Effector memory CD8-positive, alpha-beta T cell (primary cell): ENCODE measurements at regions not wholly inside any gene's neighbourhood (a gene's known extent, or its start where the extent isn't known, plus 50 kb on each side); places are given as distances from the start of the nearest gene placed in this dataset.

Source experiments
- ATAC-seq: fragments of 150-1000 bp; cut with Tn5 transposase; replicated peaks from 2 replicates; pipeline ENCODE4 v1.10.0; 2021; ENCODE audit warnings: mild to moderate bottlenecking, moderate library complexity
- DNase-seq, 3 experiments: peaks; one replicate each; pipeline ENCODE4 v3.0.0; 2021
- H3K27ac Mint-ChIP-seq, 2 donors: one replicate each; pipeline ENCODE4 v1.8.0; 2022; ENCODE audit warnings: mild to moderate bottlenecking in 2 of 2, mixed read lengths in 2 of 2, moderate library complexity in 2 of 2
- H3K27me3 Mint-ChIP-seq, 2 donors: one replicate each; pipeline ENCODE4 v1.8.0; 2022; ENCODE audit warnings: mixed read lengths in 2 of 2
- H3K36me3 Mint-ChIP-seq: one replicate; pipeline ENCODE4 v1.8.0; 2022; ENCODE audit warnings: mild to moderate bottlenecking, moderate library complexity, mixed read lengths; ENCODE audit not compliant: insufficient read depth
- H3K4me1 Mint-ChIP-seq, 2 donors: one replicate each; pipeline ENCODE4 v1.8.0; 2022; ENCODE audit warnings: low read depth in 2 of 2, mixed read lengths in 2 of 2
- H3K4me3 Mint-ChIP-seq, 2 donors: one replicate each; pipeline ENCODE4 v1.8.0; 2022; ENCODE audit warnings: mild to moderate bottlenecking in 2 of 2, mixed read lengths in 2 of 2, moderate library complexity in 2 of 2
- H3K9me3 Mint-ChIP-seq, 2 donors: one replicate each; pipeline ENCODE4 v1.8.0; 2022; ENCODE audit warnings: mixed read lengths in 2 of 2

DNA sequence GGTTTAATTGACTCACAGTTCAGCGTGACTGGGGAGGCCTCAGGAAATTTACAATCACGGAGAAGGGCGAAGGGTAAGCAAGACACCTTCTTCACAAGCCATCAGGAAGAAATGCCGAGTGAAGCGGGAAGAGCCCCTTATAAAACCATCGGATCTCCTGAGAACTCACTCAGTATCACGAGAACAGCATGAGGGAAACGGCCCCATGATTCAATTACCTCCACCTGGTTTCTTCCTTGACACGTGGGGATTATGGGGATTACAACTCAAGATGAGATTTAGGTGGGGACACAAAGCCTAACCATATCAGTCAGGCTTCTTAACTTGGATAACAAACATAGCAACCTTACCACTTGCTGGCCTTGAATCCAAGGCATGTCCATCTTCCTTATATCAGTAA, 73.6 kb upstream of the FOXN2 start:
- ATAC-seq = no peak
- DNase-seq = no peak
- no peaks in the 10 kb centered on the region for H3K9me3 Mint-ChIP-seq
- peaks cover 0 to 6% of the 10 kb centered on the region in 2 donors for H3K4me1 Mint-ChIP-seq
- no peaks in the 10 kb centered on the region for H3K27me3 Mint-ChIP-seq
- no peak overlapping the region for H3K4me3 Mint-ChIP-seq
- H3K27ac Mint-ChIP-seq = no peak overlapping the region
- no peaks in the 10 kb centered on the region for H3K36me3 Mint-ChIP-seq

DNA sequence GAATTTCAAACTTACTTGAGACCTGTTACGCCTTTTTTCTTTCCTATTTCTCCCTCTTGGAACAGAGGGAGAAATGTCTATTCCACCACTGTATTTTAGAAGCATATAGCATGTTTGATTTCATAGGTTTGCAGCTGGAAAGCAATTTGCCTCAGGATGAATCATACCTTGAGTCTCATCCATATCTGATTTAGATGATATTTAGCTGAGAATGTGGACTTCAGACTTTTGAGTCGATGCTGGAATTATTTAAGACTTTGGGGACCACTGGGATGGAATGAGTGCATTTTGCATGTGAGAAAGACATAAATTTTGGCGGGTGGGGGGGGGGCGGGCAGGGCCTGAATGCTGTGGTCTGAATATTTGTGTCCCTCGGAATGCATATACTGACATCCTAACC, 67.3 kb upstream of the FOXN2 start:
- ATAC-seq (no peak), DNase-seq (no peak)
- H3K27me3 Mint-ChIP-seq = no peaks in the 10 kb centered on the region
- H3K9me3 Mint-ChIP-seq = no peaks in the 10 kb centered on the region
- H3K4me3 Mint-ChIP-seq = no peak overlapping the region
- H3K27ac Mint-ChIP-seq = no peak overlapping the region
- H3K36me3 Mint-ChIP-seq = peaks cover 2% of the 10 kb centered on the region
- H3K4me1 Mint-ChIP-seq = no peaks in the 10 kb centered on the region

DNA sequence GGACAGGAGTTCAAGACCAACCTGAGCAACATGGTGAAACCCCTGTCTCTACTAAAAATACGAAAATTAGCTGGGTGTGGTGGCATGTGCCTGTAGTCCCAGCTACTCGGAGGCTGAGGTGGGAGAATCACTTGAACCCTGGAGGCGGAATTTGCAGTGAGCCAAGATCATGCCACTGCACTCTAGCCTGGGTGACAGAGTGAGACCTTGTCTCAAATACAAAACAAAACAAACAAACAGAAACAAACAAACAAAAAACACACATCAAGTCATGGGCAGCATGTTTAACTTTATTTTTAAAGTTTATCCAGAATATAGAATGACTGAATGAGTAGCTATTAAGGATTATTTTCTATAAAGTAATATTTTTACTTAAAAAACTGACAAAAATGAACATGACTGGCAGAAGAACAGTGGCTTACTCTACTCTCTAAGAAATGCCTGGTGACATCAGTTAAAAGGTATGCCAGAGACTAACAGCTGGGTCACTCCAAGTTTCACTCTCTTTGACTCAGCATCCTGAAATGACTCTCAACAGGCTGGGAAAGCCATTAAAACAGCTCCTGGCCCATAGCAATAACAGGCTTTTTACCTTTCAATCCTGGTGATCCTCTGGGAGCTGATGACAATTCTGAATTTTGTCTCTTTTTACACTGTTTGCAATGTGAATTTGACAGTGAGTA, 66.1 kb upstream of the FOXN2 start:
- ATAC-seq = no peak
- Mint-ChIP-seq H3K27me3 (no peaks in the 10 kb centered on the region), H3K9me3 (no peaks in the 10 kb centered on the region), H3K27ac (no peak overlapping the region), H3K4me1 (no peaks in the 10 kb centered on the region), H3K4me3 (no peak overlapping the region), H3K36me3 (peaks cover 2% of the 10 kb centered on the region)
- no peak for DNase-seq

DNA sequence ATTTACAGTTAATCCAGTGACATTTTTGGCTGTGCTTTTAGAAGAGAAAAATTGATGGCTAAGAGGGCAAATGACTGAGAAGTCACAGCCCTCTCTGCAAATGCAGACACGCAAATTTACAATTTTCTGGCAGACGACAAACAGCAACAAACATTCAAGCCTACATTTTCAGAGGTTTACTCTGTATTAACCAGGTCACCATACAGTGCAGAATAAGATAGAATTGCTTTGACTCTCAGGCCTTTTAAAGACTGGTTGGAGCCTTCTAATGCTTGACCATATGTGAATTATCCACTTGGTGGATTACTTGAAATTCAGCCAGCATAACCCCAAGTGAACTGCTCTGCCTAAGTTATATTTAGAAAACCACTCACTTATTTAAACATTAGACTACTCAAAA, 65.5 kb upstream of the FOXN2 start:
- H3K4me1 Mint-ChIP-seq = no peaks in the 10 kb centered on the region
- H3K27ac Mint-ChIP-seq = no peak overlapping the region
- H3K4me3 Mint-ChIP-seq = no peak overlapping the region
- DNase-seq = no peak
- H3K9me3 Mint-ChIP-seq = no peaks in the 10 kb centered on the region
- no peak for ATAC-seq
- H3K27me3 Mint-ChIP-seq = no peaks in the 10 kb centered on the region
- peaks cover 2% of the 10 kb centered on the region for H3K36me3 Mint-ChIP-seq

DNA sequence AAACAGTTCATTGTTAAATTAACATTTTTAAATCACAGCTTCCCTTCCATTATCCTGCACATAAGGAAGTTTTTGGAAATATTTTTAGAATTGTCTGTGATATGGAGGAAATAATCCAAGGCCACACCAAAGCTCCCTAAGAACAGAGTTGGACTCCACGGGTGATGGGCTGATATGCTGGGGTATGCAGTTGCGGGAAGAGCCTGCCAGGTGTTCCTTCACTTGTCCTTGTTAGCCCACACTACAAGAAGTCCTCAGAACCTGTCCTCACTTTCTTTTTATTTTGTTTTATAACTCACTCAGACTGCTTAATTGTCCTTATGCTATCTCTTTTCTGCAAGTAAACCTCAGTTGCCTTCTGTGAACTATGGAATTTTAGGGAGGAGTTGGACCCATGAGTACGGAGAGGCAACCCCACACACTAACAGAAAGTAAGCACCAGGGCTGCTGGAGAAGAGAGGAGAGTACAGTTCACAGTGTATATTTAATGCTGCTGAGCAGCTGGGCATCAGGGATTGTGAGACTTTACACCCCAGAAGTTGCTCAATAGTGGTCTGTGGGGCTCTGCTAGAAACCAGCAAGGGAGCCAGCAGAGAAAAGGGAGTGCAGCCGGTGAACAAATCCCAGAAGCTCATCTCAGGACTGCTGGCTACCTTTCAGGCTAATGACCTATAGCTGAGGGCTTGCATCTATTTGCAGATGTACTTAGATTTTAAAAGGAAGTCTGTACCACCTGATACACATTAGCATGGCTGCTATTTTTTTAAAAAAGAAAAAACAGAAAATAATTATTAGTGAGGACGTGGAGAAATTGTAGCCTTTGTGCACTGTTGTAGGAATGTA, 64.6 kb upstream of the FOXN2 start:
- Mint-ChIP-seq H3K4me1 (no peaks in the 10 kb centered on the region), H3K9me3 (no peaks in the 10 kb centered on the region), H3K36me3 (peaks cover 2% of the 10 kb centered on the region), H3K4me3 (no peak overlapping the region), H3K27me3 (no peaks in the 10 kb centered on the region), H3K27ac (no peak overlapping the region)
- no peak for DNase-seq
- ATAC-seq = no peak

DNA sequence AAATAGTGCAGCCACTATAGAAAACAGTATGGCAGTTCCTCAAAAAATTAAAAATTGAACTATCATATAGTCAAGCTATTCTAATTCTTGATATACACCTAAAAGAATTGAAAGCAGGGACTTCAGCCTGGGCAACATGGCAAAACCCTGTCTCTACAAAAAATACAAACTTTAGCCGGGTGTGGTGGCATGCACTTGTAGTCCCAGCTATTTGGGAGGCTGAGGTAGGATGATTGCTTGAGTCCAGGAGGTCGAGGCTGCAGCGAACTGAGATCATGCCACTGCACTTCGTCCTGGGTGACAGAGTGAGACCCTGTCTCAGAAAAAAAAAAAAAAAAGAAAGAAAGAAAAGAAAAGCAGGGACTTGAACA, 64.0 kb upstream of the FOXN2 start:
- Mint-ChIP-seq H3K9me3 (no peaks in the 10 kb centered on the region), H3K27ac (no peak overlapping the region), H3K36me3 (peaks cover 2% of the 10 kb centered on the region), H3K4me3 (no peak overlapping the region), H3K4me1 (no peaks in the 10 kb centered on the region), H3K27me3 (no peaks in the 10 kb centered on the region)
- DNase-seq (no peak), ATAC-seq (no peak)

DNA sequence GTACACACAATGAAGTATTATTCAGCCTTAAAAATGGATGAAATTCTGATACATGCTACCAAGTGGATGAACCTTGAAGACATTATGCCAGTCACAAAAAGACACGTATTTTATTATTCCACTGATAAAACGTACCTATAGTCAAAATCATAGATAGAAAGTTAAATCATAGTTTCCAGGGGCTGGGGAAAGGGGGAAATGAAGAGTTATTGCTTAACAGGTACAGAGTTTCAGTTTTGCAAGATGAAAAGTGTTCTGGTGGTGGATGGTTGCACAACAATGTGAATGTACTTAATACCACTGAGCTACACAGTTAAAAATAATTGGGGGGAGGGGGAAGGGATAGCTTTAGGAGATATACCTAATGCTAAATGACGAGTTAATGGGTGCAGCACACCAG, 63.5 kb upstream of the FOXN2 start:
- H3K4me1 Mint-ChIP-seq = no peaks in the 10 kb centered on the region
- H3K4me3 Mint-ChIP-seq = no peak overlapping the region
- peaks cover 2% of the 10 kb centered on the region for H3K36me3 Mint-ChIP-seq
- H3K9me3 Mint-ChIP-seq = no peaks in the 10 kb centered on the region
- no peak for ATAC-seq
- no peak overlapping the region for H3K27ac Mint-ChIP-seq
- DNase-seq = no peak
- no peaks in the 10 kb centered on the region for H3K27me3 Mint-ChIP-seq

DNA sequence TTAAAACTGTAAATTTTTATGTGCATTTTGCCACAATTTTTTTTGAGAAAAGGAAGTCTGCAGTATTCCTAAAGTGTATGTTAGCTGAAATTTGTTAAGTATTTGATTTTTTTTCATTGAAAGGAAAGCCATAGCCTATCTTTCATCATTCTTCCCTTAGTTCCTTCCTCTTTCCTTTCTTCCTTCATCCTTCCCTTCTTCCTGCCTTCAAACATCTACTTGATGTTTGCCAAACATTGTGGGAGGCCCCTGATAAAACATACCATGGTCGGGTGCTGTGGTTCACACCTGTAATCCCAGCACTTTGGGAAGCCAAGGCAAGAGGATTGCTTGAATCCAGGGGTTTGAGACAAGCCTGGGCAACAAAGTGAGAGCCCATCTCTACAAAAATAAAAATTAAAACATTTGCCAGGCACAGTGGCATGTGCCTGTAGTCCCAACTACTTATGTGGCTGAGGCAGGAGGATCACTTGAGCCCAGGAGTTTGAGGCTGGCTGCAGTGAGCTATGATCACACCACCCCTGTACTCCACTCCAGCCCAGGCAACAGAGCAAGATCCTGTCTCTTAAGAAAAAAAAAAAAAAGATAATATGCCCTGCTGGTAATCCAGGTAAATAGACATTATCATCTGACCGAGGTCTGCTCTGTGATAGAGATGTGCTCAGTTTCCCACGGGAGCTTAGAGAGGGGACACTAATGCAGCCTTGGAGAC, 62.9 kb upstream of the FOXN2 start:
- no peak for DNase-seq
- Mint-ChIP-seq H3K27ac (no peak overlapping the region), H3K4me1 (no peaks in the 10 kb centered on the region), H3K27me3 (no peaks in the 10 kb centered on the region), H3K4me3 (no peak overlapping the region), H3K36me3 (peaks cover 2% of the 10 kb centered on the region), H3K9me3 (no peaks in the 10 kb centered on the region)
- ATAC-seq = no peak

DNA sequence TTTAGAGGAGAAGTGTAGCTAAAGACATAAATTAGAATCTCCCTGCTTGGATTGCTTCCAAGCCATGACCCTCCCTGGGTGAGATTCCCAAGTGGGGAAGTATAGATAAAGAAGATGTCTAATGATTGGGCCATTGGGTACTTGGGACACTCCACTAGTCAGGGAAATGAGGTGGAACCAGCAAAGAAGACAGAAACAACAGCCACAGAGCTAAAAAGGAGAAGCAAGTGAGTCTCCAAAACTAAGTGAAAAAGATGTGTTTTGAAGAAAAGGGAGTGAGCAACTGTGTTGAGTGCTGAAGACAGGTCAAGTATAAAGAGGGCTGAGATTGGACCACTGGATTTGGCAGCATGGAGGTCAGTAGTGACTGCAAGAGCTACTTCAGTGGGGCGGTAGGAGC, 61.2 kb upstream of the FOXN2 start:
- no peaks in the 10 kb centered on the region for H3K27me3 Mint-ChIP-seq
- no peaks in the 10 kb centered on the region for H3K9me3 Mint-ChIP-seq
- H3K36me3 Mint-ChIP-seq = peaks cover 2% of the 10 kb centered on the region
- no peak for ATAC-seq
- H3K4me3 Mint-ChIP-seq = no peak overlapping the region
- no peak for DNase-seq
- H3K4me1 Mint-ChIP-seq = no peaks in the 10 kb centered on the region
- H3K27ac Mint-ChIP-seq = no peak overlapping the region

DNA sequence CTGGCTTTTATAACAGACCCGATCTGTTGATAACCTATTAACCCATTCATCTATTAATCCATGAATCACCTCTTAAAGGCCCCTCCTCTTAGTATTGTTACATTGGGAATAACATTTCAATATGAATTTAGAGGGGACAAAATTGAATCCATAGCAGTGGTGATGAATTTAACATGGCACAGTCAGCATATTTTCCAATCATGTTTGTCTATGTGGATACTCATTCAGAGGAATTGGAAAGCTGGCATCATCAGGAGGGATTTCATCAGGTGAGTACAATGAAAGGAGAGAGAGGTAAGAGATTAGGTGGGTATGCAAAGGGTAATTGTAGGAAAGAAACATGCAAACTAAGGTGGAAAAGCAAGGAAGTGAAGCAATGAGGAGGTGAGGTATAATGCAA, 59.6 kb upstream of the FOXN2 start:
- no peak overlapping the region for H3K27ac Mint-ChIP-seq
- no peaks in the 10 kb centered on the region for H3K27me3 Mint-ChIP-seq
- no peak for ATAC-seq
- H3K9me3 Mint-ChIP-seq = no peaks in the 10 kb centered on the region
- no peak for DNase-seq
- no peaks in the 10 kb centered on the region for H3K4me1 Mint-ChIP-seq
- no peak overlapping the region for H3K4me3 Mint-ChIP-seq
- H3K36me3 Mint-ChIP-seq = peaks cover 2% of the 10 kb centered on the region

DNA sequence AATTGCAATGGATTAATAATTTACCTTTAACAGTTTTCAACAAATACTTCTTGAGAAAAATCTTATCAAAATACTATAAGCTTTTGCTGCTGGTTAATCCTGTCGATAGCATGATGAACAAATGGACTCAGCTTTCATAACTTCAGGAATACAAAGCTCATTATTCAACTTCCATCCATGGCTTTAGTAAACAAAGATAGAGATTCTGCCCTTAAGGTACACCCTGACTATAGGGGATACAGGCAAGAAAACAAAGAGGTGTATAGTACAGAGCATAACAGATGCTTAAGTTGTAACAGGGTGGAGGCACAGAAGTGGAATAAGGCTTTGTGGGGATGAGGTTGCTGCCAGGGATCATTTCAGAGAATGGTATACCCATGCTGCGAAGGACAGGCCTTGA, 57.0 kb upstream of the FOXN2 start:
- Mint-ChIP-seq H3K9me3 (no peaks in the 10 kb centered on the region), H3K36me3 (no peaks in the 10 kb centered on the region), H3K27me3 (no peaks in the 10 kb centered on the region), H3K4me3 (no peak overlapping the region), H3K4me1 (no peaks in the 10 kb centered on the region), H3K27ac (no peak overlapping the region)
- ATAC-seq = no peak
- DNase-seq = no peak

DNA sequence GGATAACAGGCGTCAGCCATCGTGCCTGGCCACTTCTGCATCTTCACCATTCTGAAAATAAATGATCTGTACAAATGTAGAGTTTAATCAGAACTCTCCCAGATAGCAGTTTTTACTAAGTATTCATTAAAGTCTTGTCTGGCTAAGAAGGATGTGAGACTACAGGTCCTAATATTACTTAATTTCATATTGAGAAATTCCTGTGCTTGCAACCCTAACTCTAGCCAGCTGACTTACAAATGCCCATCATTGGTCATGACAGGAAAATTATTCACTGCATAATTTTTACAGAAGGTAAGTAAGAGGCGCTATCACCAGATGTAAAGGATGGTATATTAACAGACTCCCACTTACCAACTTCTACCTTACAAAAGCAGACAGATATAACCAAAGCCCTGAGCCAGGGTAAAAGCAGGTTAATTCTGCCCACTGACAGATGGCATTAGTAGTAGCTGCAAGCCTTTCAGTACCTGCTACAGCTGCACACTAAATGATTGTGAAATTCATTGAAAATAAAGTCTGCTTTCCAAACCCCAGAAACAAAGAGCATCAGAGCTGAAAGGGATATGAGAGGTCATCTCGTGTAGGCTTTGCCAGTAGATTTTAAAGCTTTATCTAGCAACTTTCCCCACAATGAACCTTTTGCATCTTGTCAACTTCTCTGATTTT, 55.9 kb upstream of the FOXN2 start:
- no peaks in the 10 kb centered on the region for H3K4me1 Mint-ChIP-seq

DNA sequence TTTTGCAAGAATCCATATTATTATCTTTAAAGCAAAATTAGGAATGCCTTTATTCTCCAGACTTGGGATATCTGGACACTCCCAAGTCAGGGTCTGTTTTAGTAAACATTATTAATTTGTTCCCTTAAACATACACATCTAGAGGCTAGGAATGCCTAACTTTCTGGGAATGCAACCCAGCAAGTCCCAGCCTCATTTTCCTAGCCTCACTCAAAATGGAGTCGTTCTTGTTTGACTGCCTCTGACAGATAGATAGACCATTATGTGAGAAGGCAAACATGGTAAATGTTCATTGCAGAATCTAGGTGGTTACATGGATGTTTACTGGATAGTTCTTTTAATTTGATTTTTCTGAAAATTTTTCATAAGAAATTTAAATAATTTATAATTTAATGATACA, 54.7 kb upstream of the FOXN2 start:
- no peak for DNase-seq
- H3K4me3 Mint-ChIP-seq = no peak overlapping the region
- no peaks in the 10 kb centered on the region for H3K4me1 Mint-ChIP-seq
- H3K27ac Mint-ChIP-seq = no peak overlapping the region
- no peaks in the 10 kb centered on the region for H3K9me3 Mint-ChIP-seq
- ATAC-seq = no peak
- no peaks in the 10 kb centered on the region for H3K36me3 Mint-ChIP-seq
- H3K27me3 Mint-ChIP-seq = no peaks in the 10 kb centered on the region

More for the DNA sequence above, 55.9 kb upstream of the FOXN2 start:
- Mint-ChIP-seq H3K4me3 (no peak overlapping the region), H3K27ac (no peak overlapping the region), H3K36me3 (no peaks in the 10 kb centered on the region), H3K9me3 (no peaks in the 10 kb centered on the region), H3K27me3 (no peaks in the 10 kb centered on the region)
- no peak for DNase-seq
- no peak for ATAC-seq
